HUES6 (cell line): ENCODE measurements at regions not wholly inside any gene's neighbourhood (a gene's known extent, or its start where the extent isn't known, plus 50 kb on each side); places are given as distances from the start of the nearest gene placed in this dataset.

Source experiments
- H3K27ac ChIP-seq: 2 replicates; pipeline ENCODE4 v1.7.0; 2013; ENCODE audit warnings: low read depth, mild to moderate bottlenecking, low read length, inconsistent platforms
- H3K27me3 ChIP-seq: 2 replicates; pipeline ENCODE4 v1.6.1; 2013; ENCODE audit warnings: low read length; ENCODE audit not compliant: control insufficient read depth, insufficient read depth
- H3K36me3 ChIP-seq: 2 replicates; pipeline ENCODE4 v1.6.1; 2013; ENCODE audit warnings: low read length; ENCODE audit not compliant: control insufficient read depth, insufficient read depth
- H3K4me1 ChIP-seq: 2 replicates; pipeline ENCODE4 v1.6.1; 2013; ENCODE audit warnings: low read length; ENCODE audit not compliant: control insufficient read depth, insufficient read depth
- H3K4me3 ChIP-seq: 2 replicates; pipeline ENCODE4 v1.5.1; 2013; ENCODE audit warnings: low read depth, low read length
- H3K9ac ChIP-seq: one replicate; pipeline ENCODE4 v1.6.1; 2013; ENCODE audit warnings: mild to moderate bottlenecking, low read length
- H3K9me3 ChIP-seq: 2 replicates; pipeline ENCODE4 v1.6.1; 2013; ENCODE audit warnings: low read depth, low read length; ENCODE audit not compliant: control insufficient read depth, insufficient read depth

- no peaks in the 10 kb centered on the region for H3K9me3 ChIP-seq
- no peak overlapping the region for H3K27ac ChIP-seq
- H3K27me3 ChIP-seq = no peaks in the 10 kb centered on the region
- no peak overlapping the region for H3K9ac ChIP-seq
- H3K4me1 ChIP-seq = no peaks in the 10 kb centered on the region
- H3K4me3 ChIP-seq = no peak overlapping the region
- no peaks in the 10 kb centered on the region for H3K36me3 ChIP-seq
These were observed 131.9 kb upstream of the SYNDIG1 start for GRCh38 chr20:24337551-24337950.

GRCh38 chr20:24337069-24337468 is 132.4 kb upstream of the SYNDIG1 start:
- H3K9ac ChIP-seq = no peak overlapping the region
- H3K4me3 ChIP-seq = no peak overlapping the region
- H3K27ac ChIP-seq = no peak overlapping the region
- no peaks in the 10 kb centered on the region for H3K27me3 ChIP-seq
- no peaks in the 10 kb centered on the region for H3K4me1 ChIP-seq
- H3K9me3 ChIP-seq = no peaks in the 10 kb centered on the region
- no peaks in the 10 kb centered on the region for H3K36me3 ChIP-seq

GRCh38 chr20:24334830-24335229 is 134.6 kb upstream of the SYNDIG1 start:
- H3K36me3 ChIP-seq = no peaks in the 10 kb centered on the region
- no peak overlapping the region for H3K4me3 ChIP-seq
- no peak overlapping the region for H3K9ac ChIP-seq
- H3K27me3 ChIP-seq = no peaks in the 10 kb centered on the region
- no peaks in the 10 kb centered on the region for H3K4me1 ChIP-seq
- H3K27ac ChIP-seq = no peak overlapping the region
- no peaks in the 10 kb centered on the region for H3K9me3 ChIP-seq

GRCh38 chr20:24332956-24333355 is 136.5 kb upstream of the SYNDIG1 start:
- Histone ChIP-seq H3K4me3 (no peak overlapping the region), H3K36me3 (no peaks in the 10 kb centered on the region), H3K9ac (no peak overlapping the region), H3K4me1 (no peaks in the 10 kb centered on the region), H3K9me3 (no peaks in the 10 kb centered on the region), H3K27me3 (no peaks in the 10 kb centered on the region), H3K27ac (no peak overlapping the region)

GRCh38 chr20:24331939-24332338 is 137.5 kb upstream of the SYNDIG1 start:
- H3K4me3 ChIP-seq = no peak overlapping the region
- no peaks in the 10 kb centered on the region for H3K27me3 ChIP-seq
- H3K9me3 ChIP-seq = no peaks in the 10 kb centered on the region
- H3K9ac ChIP-seq = no peak overlapping the region
- no peak overlapping the region for H3K27ac ChIP-seq
- H3K36me3 ChIP-seq = no peaks in the 10 kb centered on the region
- H3K4me1 ChIP-seq = no peaks in the 10 kb centered on the region

GRCh38 chr20:24328901-24329300 is 140.5 kb upstream of the SYNDIG1 start:
- H3K9ac ChIP-seq = no peak overlapping the region
- H3K36me3 ChIP-seq = no peaks in the 10 kb centered on the region
- no peaks in the 10 kb centered on the region for H3K27me3 ChIP-seq
- no peaks in the 10 kb centered on the region for H3K9me3 ChIP-seq
- no peaks in the 10 kb centered on the region for H3K4me1 ChIP-seq
- no peak overlapping the region for H3K27ac ChIP-seq
- no peak overlapping the region for H3K4me3 ChIP-seq

- no peak overlapping the region for H3K9ac ChIP-seq
- H3K9me3 ChIP-seq = no peaks in the 10 kb centered on the region
- H3K27me3 ChIP-seq = no peaks in the 10 kb centered on the region
- no peak overlapping the region for H3K27ac ChIP-seq
- no peak overlapping the region for H3K4me3 ChIP-seq
- H3K4me1 ChIP-seq = no peaks in the 10 kb centered on the region
- no peaks in the 10 kb centered on the region for H3K36me3 ChIP-seq
These were observed 147.5 kb upstream of the SYNDIG1 start for GRCh38 chr20:24321973-24322372.

- no peaks in the 10 kb centered on the region for H3K9me3 ChIP-seq
- no peaks in the 10 kb centered on the region for H3K36me3 ChIP-seq
- no peaks in the 10 kb centered on the region for H3K4me1 ChIP-seq
- no peak overlapping the region for H3K27ac ChIP-seq
- H3K9ac ChIP-seq = no peak overlapping the region
- no peak overlapping the region for H3K4me3 ChIP-seq
- no peaks in the 10 kb centered on the region for H3K27me3 ChIP-seq
These were observed 150.7 kb upstream of the SYNDIG1 start for GRCh38 chr20:24318569-24319352.

- Histone ChIP-seq H3K27me3 (peaks cover 3% of the 10 kb centered on the region; the same call in 1 of the 2 replicates), H3K36me3 (no peaks in the 10 kb centered on the region), H3K9me3 (no peaks in the 10 kb centered on the region), H3K4me3 (no peak overlapping the region), H3K4me1 (no peaks in the 10 kb centered on the region), H3K27ac (no peak overlapping the region), H3K9ac (no peak overlapping the region)
These were observed 152.2 kb upstream of the SYNDIG1 start for GRCh38 chr20:24317224-24317623.

- Histone ChIP-seq H3K36me3 (no peaks in the 10 kb centered on the region), H3K9ac (no peak overlapping the region), H3K9me3 (no peaks in the 10 kb centered on the region), H3K27ac (no peak overlapping the region), H3K4me3 (no peak overlapping the region), H3K27me3 (peaks cover 5% of the 10 kb centered on the region; the same call in 1 of the 2 replicates), H3K4me1 (no peaks in the 10 kb centered on the region)
These were observed 152.7 kb upstream of the SYNDIG1 start for GRCh38 chr20:24316731-24317130.

GRCh38 chr20:24314053-24314452 is 155.4 kb upstream of the SYNDIG1 start:
- Histone ChIP-seq H3K9ac (no peak overlapping the region), H3K27ac (no peak overlapping the region), H3K36me3 (no peaks in the 10 kb centered on the region), H3K4me3 (no peak overlapping the region), H3K9me3 (no peaks in the 10 kb centered on the region), H3K4me1 (no peaks in the 10 kb centered on the region), H3K27me3 (peaks cover 5% of the 10 kb centered on the region; the same call in 1 of the 2 replicates)
